H1 (cell line): ENCODE measurements at regions not wholly inside any gene's neighbourhood (a gene's known extent, or its start where the extent isn't known, plus 50 kb on each side); places are given as distances from the start of the nearest gene placed in this dataset.

Experiments used
- CTCF ChIA-PET: fragments of 300-600 bp; sonication (Branson Sonifier 250); formaldehyde crosslinking; loops from one replicate; lab custom pipeline; 2021; ENCODE audit not compliant: partially characterized antibody; lab: Charles Lee
- POLR2A ChIA-PET: fragments of 300-600 bp; sonication (Branson Sonifier 250); formaldehyde crosslinking; loops from one replicate; lab custom pipeline; 2021; ENCODE audit warnings: inconsistent platforms; ENCODE audit not compliant: partially characterized antibody; lab: Charles Lee
- DNase-seq, 2 experiments: peaks; one replicate each; pipeline versions ENCODE4 v3.0.0 to v3.0.0-alpha.2; 2010 to 2022; ENCODE audit warnings: low spot score in 2 of 2, low read depth in 1 of 2, mixed read lengths in 1 of 2
- FAIRE-seq: peaks from 2 replicates; lab custom pipeline; 2011; peaks lifted over from hg19 to GRCh38; lab: Jason Lieb, UNC
- H2AFZ ChIP-seq: 2 replicates; pipeline ENCODE4 v1.8.1; 2012; ENCODE audit warnings: low read length, inconsistent platforms
- H2AK5ac ChIP-seq: 2 replicates; pipeline ENCODE4 v1.6.1; 2013; ENCODE audit warnings: low read depth, low read length
- H2BK120ac ChIP-seq: replicated peaks from 2 replicates; pipeline ENCODE3; 2013; ENCODE audit warnings: low read depth, low read length, inconsistent platforms
- H2BK12ac ChIP-seq: 2 replicates; pipeline ENCODE4 v1.6.1; 2013; ENCODE audit warnings: low read depth, low read length
- H2BK15ac ChIP-seq: 2 replicates; pipeline ENCODE4 v1.6.1; 2013; ENCODE audit warnings: low read length
- H2BK20ac ChIP-seq: 2 replicates; pipeline ENCODE4 v1.6.1; 2013; ENCODE audit warnings: low read length
- H2BK5ac ChIP-seq: 2 replicates; pipeline ENCODE4 v1.6.1; 2013; ENCODE audit warnings: low read depth, low read length
- H3K14ac ChIP-seq: 2 replicates; pipeline ENCODE4 v1.6.1; 2013; ENCODE audit warnings: inconsistent platforms; ENCODE audit not compliant: insufficient read length
- H3K18ac ChIP-seq: 2 replicates; pipeline ENCODE4 v1.6.1; 2013; ENCODE audit warnings: low read length; ENCODE audit errors: extremely low read depth
- H3K23ac ChIP-seq: 2 replicates; pipeline ENCODE4 v1.6.1; 2013; ENCODE audit warnings: inconsistent platforms; ENCODE audit not compliant: insufficient read length
- H3K23me2 ChIP-seq: 2 replicates; pipeline ENCODE4 v1.6.1; 2013; ENCODE audit warnings: low read depth, low read length
- H3K27ac ChIP-seq: 2 replicates; pipeline ENCODE4 v1.6.1; 2011; ENCODE audit warnings: low read depth, low read length, inconsistent platforms
- H3K27me3 ChIP-seq, 4 experiments: replicated peaks in 1 of 4; 1 replicate in 1 of 4; 2 replicates in 3 of 4; pipeline versions ENCODE4 v1.6.1 to v1.8.1; 2011 to 2013; ENCODE audit warnings: low read length in 3 of 4, mild to moderate bottlenecking in 3 of 4, inconsistent platforms in 2 of 4, mixed read lengths in 2 of 4, moderate library complexity in 1 of 4; ENCODE audit not compliant: control insufficient read depth in 3 of 4, insufficient read depth in 3 of 4; ENCODE audit errors: extremely low read depth in 1 of 4
- H3K36me3 ChIP-seq, 4 experiments: 2 replicates each; pipeline versions ENCODE4 v1.6.1 to v1.8.1; 2011 to 2013; ENCODE audit warnings: mild to moderate bottlenecking in 4 of 4, low read length in 3 of 4, moderate library complexity in 2 of 4, control low read depth in 1 of 4, inconsistent platforms in 1 of 4; ENCODE audit not compliant: insufficient read depth in 4 of 4, control insufficient read depth in 2 of 4
- H3K4ac ChIP-seq: replicated peaks from 2 replicates; pipeline ENCODE3; 2013; ENCODE audit warnings: low read length, low read depth, mixed read lengths, inconsistent platforms; ENCODE audit not compliant: insufficient read length
- H3K4me1 ChIP-seq, 4 experiments: replicated peaks in 1 of 4; 1 replicate in 1 of 4; 2 replicates in 3 of 4; pipeline versions ENCODE4 v1.6.1 to v1.8.1; 2011 to 2013; ENCODE audit warnings: low read length in 3 of 4, inconsistent platforms in 2 of 4, mixed read lengths in 1 of 4; ENCODE audit not compliant: insufficient read depth in 4 of 4, control insufficient read depth in 3 of 4
- H3K4me2 ChIP-seq, 2 experiments: 2 replicates each; pipeline versions ENCODE4 v1.6.1 to v1.8.1; 2011 to 2013; ENCODE audit warnings: low read depth in 2 of 2, low read length in 2 of 2, control low read depth in 1 of 2, inconsistent platforms in 1 of 2, mild to moderate bottlenecking in 1 of 2; ENCODE audit not compliant: insufficient read depth in 1 of 2
- H3K4me3 ChIP-seq, 4 experiments: fragments of 200-600, 300-600 bp in 1 of 4; sonication (generic), shearing (Covaris generic), sonication (Bioruptor Twin) in 1 of 4; 2 replicates each; pipeline versions ENCODE4 v1.5.1 to v1.8.1; 2011 to 2016; ENCODE audit warnings: low read length in 4 of 4, low read depth in 3 of 4, control low read depth in 2 of 4, inconsistent platforms in 2 of 4, mild to moderate bottlenecking in 2 of 4, mixed read lengths in 1 of 4, moderate library complexity in 1 of 4; ENCODE audit not compliant: insufficient read depth in 2 of 4; ENCODE audit errors: extremely low read depth in 1 of 4
- H3K56ac ChIP-seq: replicated peaks from 2 replicates; pipeline ENCODE3; 2013; ENCODE audit warnings: low read depth, mild to moderate bottlenecking, mixed read lengths, low read length, inconsistent platforms; ENCODE audit not compliant: insufficient read length
- H3K79me1 ChIP-seq: 2 replicates; pipeline ENCODE4 v1.6.1; 2013; ENCODE audit warnings: low read depth, low read length, control low read depth
- H3K79me2 ChIP-seq, 2 experiments: 2 replicates each; pipeline versions ENCODE4 v1.6.1 to v1.8.1; 2012 to 2013; ENCODE audit warnings: low read length in 2 of 2, mild to moderate bottlenecking in 2 of 2, inconsistent platforms in 1 of 2; ENCODE audit not compliant: insufficient read depth in 2 of 2, control insufficient read depth in 1 of 2
- H3K9ac ChIP-seq, 4 experiments: replicated peaks in 1 of 4; 1 replicate in 1 of 4; 2 replicates in 3 of 4; pipeline versions ENCODE4 v1.6.1 to v1.8.1; 2011 to 2013; ENCODE audit warnings: low read depth in 3 of 4, low read length in 3 of 4, control low read depth in 2 of 4, mild to moderate bottlenecking in 2 of 4, moderate library complexity in 2 of 4, inconsistent platforms in 1 of 4; ENCODE audit errors: extremely low read depth in 1 of 4
- H3K9me3 ChIP-seq, 2 experiments: 2 replicates each; pipeline versions ENCODE4 v1.6.1 to v1.8.1; 2012 to 2013; ENCODE audit warnings: mild to moderate bottlenecking in 2 of 2, moderate library complexity in 2 of 2, control low read depth in 1 of 2, inconsistent platforms in 1 of 2, low read depth in 1 of 2, low read length in 1 of 2, mixed read lengths in 1 of 2; ENCODE audit not compliant: insufficient read depth in 2 of 2
- H4K20me1 ChIP-seq, 2 experiments: replicated peaks in 1 of 2; 2 replicates each; pipeline versions ENCODE3 to v1.8.1; 2011 to 2013; ENCODE audit warnings: inconsistent platforms in 2 of 2, low read length in 2 of 2, mild to moderate bottlenecking in 1 of 2; ENCODE audit not compliant: insufficient read depth in 2 of 2, control insufficient read depth in 1 of 2
- H4K5ac ChIP-seq: 2 replicates; pipeline ENCODE4 v1.6.1; 2013; ENCODE audit warnings: low read length, low read depth, mixed read lengths, inconsistent platforms; ENCODE audit not compliant: insufficient read length
- H4K8ac ChIP-seq: 2 replicates; pipeline ENCODE4 v1.8.0; 2013; ENCODE audit warnings: mild to moderate bottlenecking, moderate library complexity, low read length, inconsistent platforms; ENCODE audit not compliant: insufficient read depth; ENCODE audit errors: extremely low read depth
- H4K91ac ChIP-seq: replicated peaks from 2 replicates; pipeline ENCODE3; 2013; ENCODE audit warnings: low read length, mixed read lengths, inconsistent platforms; ENCODE audit not compliant: insufficient read length
- ATF3 ChIP-seq: IDR thresholded peaks from 2 replicates; pipeline ENCODE4 v1.6.1; 2011; ENCODE audit warnings: low read depth, mild to moderate bottlenecking, low read length; ENCODE audit not compliant: insufficient read depth
- CBX8 ChIP-seq: fragments of 300-800, 300-1000 bp; sonication (generic); IDR thresholded peaks from 2 replicates; pipeline ENCODE4 v1.7.1; 2016; ENCODE audit warnings: low read depth, low read length, borderline replicate concordance
- RNF2 ChIP-seq: fragments of 200-900, 300-1000 bp; sonication (generic); IDR thresholded peaks from 2 replicates; pipeline ENCODE4 v1.7.1; 2016; ENCODE audit warnings: borderline replicate concordance, low read depth, mild to moderate bottlenecking, antibody characterized with exemption, low read length; ENCODE audit not compliant: poor library complexity, severe bottlenecking; ENCODE audit errors: missing control alignments
- RXRA ChIP-seq: IDR thresholded peaks from 2 replicates; pipeline ENCODE4 v1.6.1; 2011; ENCODE audit warnings: low read depth, mild to moderate bottlenecking, low read length, moderate library complexity; ENCODE audit not compliant: insufficient read depth
- TBP ChIP-seq: IDR thresholded peaks from 2 replicates; pipeline ENCODE4 v1.6.1; 2011; ENCODE audit warnings: low read depth, low read length, improper control_type of control experiment
- WGBS, 2 experiments: shearing (Covaris generic) in 1 of 2; methylation state at CpG; one replicate each; pipeline versions ENCODE4 v1.1.6 to v1.1.7; 2013 to 2015; ENCODE audit warnings: low lambda C conversion rate in 2 of 2, mixed read lengths in 2 of 2, inconsistent platforms in 1 of 2, low coverage in 1 of 2, missing lambda C conversion rate in 1 of 2; ENCODE audit not compliant: insufficient replicate concordance in 2 of 2, insufficient coverage in 1 of 2, insufficient read length in 1 of 2; ENCODE audit errors: extremely low coverage in 1 of 2, missing lambda C conversion rate in 1 of 2; 5-methylcytosine and 5-hydroxymethylcytosine counted together

- TF ChIP-seq RNF2 (no peak), TBP (no peak), ATF3 (no peak), CBX8 (no peak), RXRA (no peak)
- peaks cover 0 to 2% (median 0%) of the 10 kb centered on the region in 4 experiments; a peak in 1 of 8 replicates for H3K36me3 ChIP-seq
- peaks cover 0 to 4% (median under 1%) of the 10 kb centered on the region in 4 experiments; a peak in 2 of 7 replicates for H3K4me1 ChIP-seq
- H3K56ac ChIP-seq, result no peak overlapping the region
- no peak overlapping the region for H3K14ac ChIP-seq
- no peak overlapping the region for H2AK5ac ChIP-seq
- no peak for FAIRE-seq
- no peak overlapping the region for H2BK12ac ChIP-seq
- POLR2A ChIA-PET, result no interaction called here
- H3K23ac ChIP-seq, result no peak overlapping the region
- 97% methylated on average over 4 of the region's 4 CpGs; no CpG with 5 or more reads in 1 of the 2 experiments for WGBS, 2 experiments
- no peak overlapping the region for H4K5ac ChIP-seq
- no peak for DNase-seq
- H3K4me3 ChIP-seq, result no peak overlapping the region
- H3K4me2 ChIP-seq, result no peak overlapping the region
- H2BK15ac ChIP-seq, result no peak overlapping the region
- H2AFZ ChIP-seq, result no peak overlapping the region
- H2BK20ac ChIP-seq, result no peak overlapping the region
- no peaks in the 10 kb centered on the region for H3K79me1 ChIP-seq
- H3K23me2 ChIP-seq, result no peaks in the 10 kb centered on the region
- no peaks in the 10 kb centered on the region for H3K27me3 ChIP-seq
- H4K91ac ChIP-seq, result no peak overlapping the region
- H3K27ac ChIP-seq, result no peak overlapping the region
- peaks cover 0 to 9% of the 10 kb centered on the region in 2 experiments; a peak in 2 of 4 replicates for H3K9me3 ChIP-seq
- CTCF ChIA-PET, result no interaction called here
- no peak overlapping the region for H2BK5ac ChIP-seq
- no peaks in the 10 kb centered on the region for H4K20me1 ChIP-seq
- no peak overlapping the region for H3K9ac ChIP-seq
- no peak overlapping the region for H4K8ac ChIP-seq
- H3K4ac ChIP-seq, result no peak overlapping the region
- no peak overlapping the region for H2BK120ac ChIP-seq
- H3K18ac ChIP-seq, result no peak overlapping the region
- no peaks in the 10 kb centered on the region for H3K79me2 ChIP-seq
These were observed 1078.1 kb upstream of the IGFBP7 start for GRCh38 chr4:58188316-58188715.
